GM12865 (cell line): ENCODE measurements at regions not wholly inside any gene's neighbourhood (a gene's known extent, or its start where the extent isn't known, plus 50 kb on each side); places are given as distances from the start of the nearest gene placed in this dataset.

ENCODE experiments used
- DNase-seq: peaks from one replicate; pipeline ENCODE4 v3.0.0; 2010; ENCODE audit warnings: low read depth
- H3K4me3 ChIP-seq: 2 replicates; pipeline ENCODE4 v1.5.1; 2011; ENCODE audit warnings: mild to moderate bottlenecking, low read depth, low read length, control low read depth
- CTCF ChIP-seq: IDR thresholded peaks from 2 replicates; pipeline ENCODE4 v1.5.1; 2011; ENCODE audit warnings: low read length, control low read depth, low read depth, inconsistent platforms; ENCODE audit not compliant: insufficient read depth; ENCODE audit errors: missing control alignments

DNA sequence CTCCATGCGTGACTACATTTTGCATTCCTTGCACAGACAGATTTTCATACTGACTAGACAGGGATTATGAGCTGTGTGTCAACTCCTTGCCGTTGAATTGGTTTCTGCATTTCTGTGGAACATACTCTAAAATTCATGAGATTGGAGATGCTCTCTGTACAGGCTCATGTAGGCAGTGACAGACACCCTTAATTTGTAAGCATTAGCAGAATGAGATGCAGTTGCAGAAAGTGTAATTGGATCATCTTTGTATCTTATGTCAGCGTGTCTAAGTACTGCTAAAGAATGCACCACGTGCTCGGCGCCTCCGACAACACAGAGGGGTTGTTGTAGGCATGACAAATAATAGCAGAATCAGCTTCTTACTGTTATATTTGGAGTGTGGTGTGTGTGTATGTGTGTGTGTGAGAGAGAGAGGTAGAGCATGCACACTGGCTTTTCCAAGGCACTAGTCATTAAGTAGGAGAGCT lies 212.4 kb downstream of the CMPK2 start:
- no peak overlapping the region for H3K4me3 ChIP-seq
- TF ChIP-seq CTCF = no peak
- DNase-seq = no peak

DNA sequence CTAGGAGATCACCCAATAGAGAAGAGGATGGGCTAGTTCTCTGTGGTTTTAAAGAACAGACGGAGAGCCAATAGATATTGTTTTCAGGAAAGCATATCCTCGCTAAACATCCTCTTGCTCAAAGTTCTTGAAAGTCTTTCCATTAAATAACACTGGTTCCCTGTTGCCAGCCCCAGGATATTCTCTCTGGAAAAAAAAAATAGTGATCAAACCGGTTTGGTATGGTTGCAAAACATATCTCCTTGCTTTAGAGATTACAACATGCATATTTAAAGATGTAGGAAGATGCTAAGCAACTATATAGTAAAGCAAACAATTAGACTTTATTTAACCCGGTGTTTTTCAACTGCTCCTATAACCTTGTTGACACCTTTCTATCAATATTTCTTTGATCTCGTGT lies 211.4 kb downstream of the CMPK2 start:
- H3K4me3 ChIP-seq = no peak overlapping the region
- TF ChIP-seq CTCF = no peak
- DNase-seq = no peak

DNA sequence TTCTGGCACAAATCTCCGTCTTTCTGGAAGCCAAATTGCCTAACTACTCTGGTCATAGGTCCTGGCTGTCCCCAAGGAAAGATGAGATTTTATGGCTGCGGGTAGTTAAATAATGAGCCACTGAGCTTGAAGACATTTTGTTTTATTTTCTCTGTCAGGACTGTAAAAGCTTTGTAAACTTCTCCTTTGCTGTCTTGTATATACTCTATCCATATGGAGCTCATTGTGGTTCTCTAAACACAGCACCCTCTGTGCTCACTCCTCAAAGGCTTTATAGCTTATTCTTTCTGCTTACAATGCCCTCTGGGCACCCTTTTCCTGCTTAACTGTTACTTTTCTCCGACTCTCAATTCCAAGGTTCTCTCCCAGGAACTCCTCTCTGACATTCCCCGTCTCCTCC lies 209.1 kb downstream of the CMPK2 start:
- DNase-seq = no peak
- TF ChIP-seq CTCF = no peak
- no peak overlapping the region for H3K4me3 ChIP-seq

- TF ChIP-seq CTCF = no peak
- no peak overlapping the region for H3K4me3 ChIP-seq
- no peak for DNase-seq
Observed at GRCh38 chr2:6657136-6657535, 208.6 kb downstream of the CMPK2 start.

DNA sequence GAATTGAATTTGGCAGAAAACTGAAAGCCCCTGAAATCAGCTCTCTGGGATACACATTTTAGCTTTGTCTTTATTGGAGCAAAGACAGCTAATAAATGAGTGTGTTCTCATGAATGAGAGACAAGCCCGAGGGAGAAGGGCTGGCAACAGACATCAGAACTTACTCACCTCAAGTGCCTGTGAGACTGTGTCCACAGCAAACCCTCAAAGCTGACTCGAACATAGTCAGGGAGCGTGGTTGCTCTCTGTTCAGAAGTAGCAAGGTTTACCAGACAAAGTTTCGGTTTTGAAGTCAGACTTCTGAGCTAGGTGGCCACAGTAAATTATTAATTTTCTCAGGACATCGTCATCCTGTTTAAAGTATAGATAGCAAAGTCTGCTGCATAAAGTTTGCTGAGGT lies 207.9 kb downstream of the CMPK2 start:
- DNase-seq = peak; percentile 9
- H3K4me3 ChIP-seq = no peak overlapping the region

DNA sequence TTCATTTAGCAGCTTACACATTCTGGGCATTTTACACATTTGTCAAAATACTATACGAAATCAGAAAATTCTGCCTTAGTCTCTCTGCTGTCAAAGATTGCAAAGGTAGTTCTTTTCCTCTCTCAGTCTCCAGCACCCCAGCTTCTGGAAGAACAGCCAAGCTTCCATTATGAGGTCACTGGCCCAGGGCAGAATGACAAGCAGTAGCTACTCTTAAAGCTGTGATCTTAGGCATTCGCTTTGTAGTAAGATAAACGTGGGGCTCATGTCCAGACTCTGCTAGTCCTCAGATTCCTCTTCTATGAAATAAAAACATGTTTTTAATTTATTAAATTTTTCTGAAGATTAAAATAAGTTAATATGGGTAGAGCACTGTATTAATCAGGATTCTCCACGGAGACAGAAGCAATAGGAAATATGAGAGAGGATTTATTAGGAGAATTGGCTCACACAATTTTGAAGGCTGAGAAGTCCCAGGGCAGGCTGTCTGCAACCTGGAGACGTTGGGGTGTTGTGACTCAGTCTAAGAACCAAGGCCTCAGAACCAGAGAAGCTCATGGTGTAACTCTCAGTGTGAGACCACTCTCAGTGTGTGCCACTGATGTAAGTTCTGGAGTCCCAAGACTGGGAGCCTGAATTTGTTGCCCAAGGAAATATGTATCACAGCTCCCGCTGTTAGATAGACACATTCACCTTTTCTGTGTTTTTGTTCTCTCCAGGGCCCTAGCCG lies 201.2 kb downstream of the CMPK2 start:
- H3K4me3 ChIP-seq = no peak overlapping the region
- no peak for DNase-seq
- TF ChIP-seq CTCF = no peak

More for the DNA sequence above, 207.9 kb downstream of the CMPK2 start:
- no peak for TF ChIP-seq CTCF
